ENCODE measurements at regions not wholly inside any gene's neighbourhood (a gene's known extent, or its start where the extent isn't known, plus 50 kb on each side); places are given as distances from the start of the nearest gene placed in this dataset.

GRCh38 chr5:110019780-110020179 is 330.1 kb downstream of the MAN2A1 start:
- Histone ChIP-seq H3K4me1 (ENCODE audit: control insufficient read depth in 1 of 2, insufficient read depth in 2 of 2, low read length in 2 of 2) (no peaks in the 10 kb centered on the region), H3K4me3 (ENCODE audit: low read depth in 1 of 2, low read length in 2 of 2) (no peak overlapping the region), H3K9me3 (ENCODE audit: control insufficient read depth in 1 of 2, low read length in 2 of 2) (no peaks in the 10 kb centered on the region), H3K27me3 (ENCODE audit: control insufficient read depth in 1 of 2, insufficient read depth in 2 of 2, low read length in 2 of 2) (no peaks in the 10 kb centered on the region), H3K36me3 (ENCODE audit: control insufficient read depth in 1 of 2, insufficient read depth in 2 of 2, low read length in 2 of 2) (no peaks in the 10 kb centered on the region), H3K27ac (ENCODE audit: low read depth, low read length) (no peak overlapping the region), H3K9ac (ENCODE audit: low read depth in 1 of 2, low read length in 2 of 2) (no peak overlapping the region)

GRCh38 chr5:110021251-110021650 is 331.5 kb downstream of the MAN2A1 start:
- no peaks in the 10 kb centered on the region for H3K4me1 ChIP-seq (ENCODE audit: control insufficient read depth in 1 of 2, insufficient read depth in 2 of 2, low read length in 2 of 2)

GRCh38 chr5:110025160-110025559 is 335.4 kb downstream of the MAN2A1 start:
- H3K36me3 ChIP-seq (ENCODE audit: control insufficient read depth in 1 of 2, insufficient read depth in 2 of 2, low read length in 2 of 2), result no peaks in the 10 kb centered on the region

More at GRCh38 chr5:110021251-110021650, 331.5 kb downstream of the MAN2A1 start:
- H3K9ac ChIP-seq (ENCODE audit: low read depth in 1 of 2, low read length in 2 of 2), result no peak overlapping the region
- H3K27me3 ChIP-seq (ENCODE audit: control insufficient read depth in 1 of 2, insufficient read depth in 2 of 2, low read length in 2 of 2), result no peaks in the 10 kb centered on the region
- no peak overlapping the region for H3K27ac ChIP-seq (ENCODE audit: low read depth, low read length)
- no peaks in the 10 kb centered on the region for H3K9me3 ChIP-seq (ENCODE audit: control insufficient read depth in 1 of 2, low read length in 2 of 2)
- H3K4me3 ChIP-seq (ENCODE audit: low read depth in 1 of 2, low read length in 2 of 2), result no peak overlapping the region
- H3K36me3 ChIP-seq (ENCODE audit: control insufficient read depth in 1 of 2, insufficient read depth in 2 of 2, low read length in 2 of 2), result no peaks in the 10 kb centered on the region

GRCh38 chr5:110027527-110028322 is 338.0 kb downstream of the MAN2A1 start:
- Histone ChIP-seq H3K27ac (ENCODE audit: low read depth, low read length) (no peak overlapping the region), H3K9me3 (ENCODE audit: control insufficient read depth in 1 of 2, low read length in 2 of 2) (peaks cover 0 to 4% of the 10 kb centered on the region in 2 donors), H3K4me1 (ENCODE audit: control insufficient read depth in 1 of 2, insufficient read depth in 2 of 2, low read length in 2 of 2) (no peaks in the 10 kb centered on the region), H3K27me3 (ENCODE audit: control insufficient read depth in 1 of 2, insufficient read depth in 2 of 2, low read length in 2 of 2) (no peaks in the 10 kb centered on the region), H3K9ac (ENCODE audit: low read depth in 1 of 2, low read length in 2 of 2) (no peak overlapping the region), H3K4me3 (ENCODE audit: low read depth in 1 of 2, low read length in 2 of 2) (no peak overlapping the region), H3K36me3 (ENCODE audit: control insufficient read depth in 1 of 2, insufficient read depth in 2 of 2, low read length in 2 of 2) (no peaks in the 10 kb centered on the region)

More at GRCh38 chr5:110025160-110025559, 335.4 kb downstream of the MAN2A1 start:
- no peak overlapping the region for H3K4me3 ChIP-seq (ENCODE audit: low read depth in 1 of 2, low read length in 2 of 2)
- H3K27me3 ChIP-seq (ENCODE audit: control insufficient read depth in 1 of 2, insufficient read depth in 2 of 2, low read length in 2 of 2), result no peaks in the 10 kb centered on the region
- no peak overlapping the region for H3K27ac ChIP-seq (ENCODE audit: low read depth, low read length)
- H3K9ac ChIP-seq (ENCODE audit: low read depth in 1 of 2, low read length in 2 of 2), result no peak overlapping the region
- peaks cover 0 to 4% of the 10 kb centered on the region in 2 donors for H3K9me3 ChIP-seq (ENCODE audit: control insufficient read depth in 1 of 2, low read length in 2 of 2)
- H3K4me1 ChIP-seq (ENCODE audit: control insufficient read depth in 1 of 2, insufficient read depth in 2 of 2, low read length in 2 of 2), result no peaks in the 10 kb centered on the region

- Histone ChIP-seq H3K4me3 (ENCODE audit: low read depth in 1 of 2, low read length in 2 of 2) (no peak overlapping the region), H3K9me3 (ENCODE audit: control insufficient read depth in 1 of 2, low read length in 2 of 2) (peaks cover 0 to 4% of the 10 kb centered on the region in 2 donors), H3K27me3 (ENCODE audit: control insufficient read depth in 1 of 2, insufficient read depth in 2 of 2, low read length in 2 of 2) (no peaks in the 10 kb centered on the region), H3K9ac (ENCODE audit: low read depth in 1 of 2, low read length in 2 of 2) (no peak overlapping the region), H3K27ac (ENCODE audit: low read depth, low read length) (no peak overlapping the region), H3K4me1 (ENCODE audit: control insufficient read depth in 1 of 2, insufficient read depth in 2 of 2, low read length in 2 of 2) (no peaks in the 10 kb centered on the region), H3K36me3 (ENCODE audit: control insufficient read depth in 1 of 2, insufficient read depth in 2 of 2, low read length in 2 of 2) (no peaks in the 10 kb centered on the region)
Measured at GRCh38 chr5:110031402-110032140, 341.8 kb downstream of the MAN2A1 start.

- Histone ChIP-seq H3K9ac (ENCODE audit: low read depth in 1 of 2, low read length in 2 of 2) (no peak overlapping the region), H3K27me3 (ENCODE audit: control insufficient read depth in 1 of 2, insufficient read depth in 2 of 2, low read length in 2 of 2) (no peaks in the 10 kb centered on the region), H3K4me1 (ENCODE audit: control insufficient read depth in 1 of 2, insufficient read depth in 2 of 2, low read length in 2 of 2) (no peaks in the 10 kb centered on the region), H3K4me3 (ENCODE audit: low read depth in 1 of 2, low read length in 2 of 2) (no peak overlapping the region), H3K9me3 (ENCODE audit: control insufficient read depth in 1 of 2, low read length in 2 of 2) (no peaks in the 10 kb centered on the region), H3K27ac (ENCODE audit: low read depth, low read length) (no peak overlapping the region), H3K36me3 (ENCODE audit: control insufficient read depth in 1 of 2, insufficient read depth in 2 of 2, low read length in 2 of 2) (no peaks in the 10 kb centered on the region)
Measured at GRCh38 chr5:110032376-110032775, 342.6 kb downstream of the MAN2A1 start.

GRCh38 chr5:110034056-110034600 is 344.4 kb downstream of the MAN2A1 start:
- H3K9me3 ChIP-seq (ENCODE audit: control insufficient read depth in 1 of 2, low read length in 2 of 2), result no peaks in the 10 kb centered on the region
- H3K4me3 ChIP-seq (ENCODE audit: low read depth in 1 of 2, low read length in 2 of 2), result no peak overlapping the region
- no peak overlapping the region for H3K9ac ChIP-seq (ENCODE audit: low read depth in 1 of 2, low read length in 2 of 2)
- no peaks in the 10 kb centered on the region for H3K27me3 ChIP-seq (ENCODE audit: control insufficient read depth in 1 of 2, insufficient read depth in 2 of 2, low read length in 2 of 2)
- H3K4me1 ChIP-seq (ENCODE audit: control insufficient read depth in 1 of 2, insufficient read depth in 2 of 2, low read length in 2 of 2), result no peaks in the 10 kb centered on the region
- no peaks in the 10 kb centered on the region for H3K36me3 ChIP-seq (ENCODE audit: control insufficient read depth in 1 of 2, insufficient read depth in 2 of 2, low read length in 2 of 2)
- no peak overlapping the region for H3K27ac ChIP-seq (ENCODE audit: low read depth, low read length)

- H3K27me3 ChIP-seq (ENCODE audit: control insufficient read depth in 1 of 2, insufficient read depth in 2 of 2, low read length in 2 of 2), result no peaks in the 10 kb centered on the region
- no peak overlapping the region for H3K27ac ChIP-seq (ENCODE audit: low read depth, low read length)
- H3K4me1 ChIP-seq (ENCODE audit: control insufficient read depth in 1 of 2, insufficient read depth in 2 of 2, low read length in 2 of 2), result no peaks in the 10 kb centered on the region
- H3K4me3 ChIP-seq (ENCODE audit: low read depth in 1 of 2, low read length in 2 of 2), result no peak overlapping the region
- no peak overlapping the region for H3K9ac ChIP-seq (ENCODE audit: low read depth in 1 of 2, low read length in 2 of 2)
- H3K9me3 ChIP-seq (ENCODE audit: control insufficient read depth in 1 of 2, low read length in 2 of 2), result no peaks in the 10 kb centered on the region
- H3K36me3 ChIP-seq (ENCODE audit: control insufficient read depth in 1 of 2, insufficient read depth in 2 of 2, low read length in 2 of 2), result no peaks in the 10 kb centered on the region
Measured at GRCh38 chr5:110038297-110038997, 348.7 kb downstream of the MAN2A1 start.

GRCh38 chr5:110040178-110040577 is 350.5 kb downstream of the MAN2A1 start:
- H3K9me3 ChIP-seq (ENCODE audit: control insufficient read depth in 1 of 2, low read length in 2 of 2), result no peaks in the 10 kb centered on the region
- no peak overlapping the region for H3K4me3 ChIP-seq (ENCODE audit: low read depth in 1 of 2, low read length in 2 of 2)
- H3K36me3 ChIP-seq (ENCODE audit: control insufficient read depth in 1 of 2, insufficient read depth in 2 of 2, low read length in 2 of 2), result no peaks in the 10 kb centered on the region
- no peak overlapping the region for H3K27ac ChIP-seq (ENCODE audit: low read depth, low read length)
- no peaks in the 10 kb centered on the region for H3K27me3 ChIP-seq (ENCODE audit: control insufficient read depth in 1 of 2, insufficient read depth in 2 of 2, low read length in 2 of 2)
- no peaks in the 10 kb centered on the region for H3K4me1 ChIP-seq (ENCODE audit: control insufficient read depth in 1 of 2, insufficient read depth in 2 of 2, low read length in 2 of 2)
- no peak overlapping the region for H3K9ac ChIP-seq (ENCODE audit: low read depth in 1 of 2, low read length in 2 of 2)

GRCh38 chr5:110043025-110043424 is 353.3 kb downstream of the MAN2A1 start:
- Histone ChIP-seq H3K4me3 (ENCODE audit: low read depth in 1 of 2, low read length in 2 of 2) (no peak overlapping the region), H3K9ac (ENCODE audit: low read depth in 1 of 2, low read length in 2 of 2) (no peak overlapping the region), H3K27me3 (ENCODE audit: control insufficient read depth in 1 of 2, insufficient read depth in 2 of 2, low read length in 2 of 2) (no peaks in the 10 kb centered on the region), H3K27ac (ENCODE audit: low read depth, low read length) (no peak overlapping the region), H3K4me1 (ENCODE audit: control insufficient read depth in 1 of 2, insufficient read depth in 2 of 2, low read length in 2 of 2) (no peaks in the 10 kb centered on the region), H3K9me3 (ENCODE audit: control insufficient read depth in 1 of 2, low read length in 2 of 2) (no peaks in the 10 kb centered on the region), H3K36me3 (ENCODE audit: control insufficient read depth in 1 of 2, insufficient read depth in 2 of 2, low read length in 2 of 2) (no peaks in the 10 kb centered on the region)
